HG03460 (cell line): ENCODE measurements at regions not wholly inside any gene's neighbourhood (a gene's known extent, or its start where the extent isn't known, plus 50 kb on each side); places are given as distances from the start of the nearest gene placed in this dataset.

Experiments used
- ATAC-seq: cut with Tn5 transposase; IDR thresholded peaks from one replicate; pipeline ENCODE4 v1.9.1; 2021; ENCODE audit not compliant: unreplicated experiment

DNA sequence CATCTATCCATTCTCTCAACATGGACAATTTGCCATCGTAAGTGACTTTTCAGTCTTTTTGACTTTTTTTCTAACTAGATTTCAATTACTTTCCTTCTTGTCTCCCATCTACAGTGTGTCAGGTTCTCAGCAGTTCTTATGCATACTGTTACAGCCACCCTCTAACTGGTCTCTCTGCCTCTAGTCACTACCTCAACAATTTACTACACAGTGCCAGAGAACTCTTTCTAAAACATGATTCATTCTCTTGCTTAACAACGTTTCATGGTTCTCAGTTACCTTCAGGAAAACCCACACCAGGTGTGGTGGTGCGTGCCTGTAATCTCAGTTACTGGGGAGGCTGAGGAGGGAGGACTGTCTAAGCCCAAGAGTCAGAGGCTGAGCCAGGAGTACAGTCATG, 95.4 kb downstream of the DIPK2A start:
- no peak for ATAC-seq

DNA sequence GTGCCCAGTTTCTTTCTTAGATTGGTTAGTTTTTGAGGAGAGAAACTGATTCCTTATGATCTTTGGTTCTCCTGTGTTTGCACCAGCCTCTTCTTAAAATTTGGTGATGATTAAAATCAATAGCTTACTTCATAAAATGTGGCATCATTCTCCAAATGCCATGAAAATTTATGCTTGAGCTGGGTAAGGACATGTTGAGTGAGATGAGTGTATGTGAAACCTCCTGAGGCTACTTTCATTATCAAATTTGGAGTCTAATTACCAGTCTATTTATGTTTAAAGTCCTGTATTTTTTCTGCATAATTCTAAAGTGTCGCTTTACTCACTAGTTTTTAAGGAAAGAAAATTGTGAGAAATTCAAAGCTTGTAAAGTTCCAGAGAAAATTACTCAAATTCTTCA, 102.1 kb downstream of the DIPK2A start:
- no peak for ATAC-seq

GRCh38 chr3:144079634-144080033, 108.0 kb downstream of the DIPK2A start:
- ATAC-seq: no peak

DNA sequence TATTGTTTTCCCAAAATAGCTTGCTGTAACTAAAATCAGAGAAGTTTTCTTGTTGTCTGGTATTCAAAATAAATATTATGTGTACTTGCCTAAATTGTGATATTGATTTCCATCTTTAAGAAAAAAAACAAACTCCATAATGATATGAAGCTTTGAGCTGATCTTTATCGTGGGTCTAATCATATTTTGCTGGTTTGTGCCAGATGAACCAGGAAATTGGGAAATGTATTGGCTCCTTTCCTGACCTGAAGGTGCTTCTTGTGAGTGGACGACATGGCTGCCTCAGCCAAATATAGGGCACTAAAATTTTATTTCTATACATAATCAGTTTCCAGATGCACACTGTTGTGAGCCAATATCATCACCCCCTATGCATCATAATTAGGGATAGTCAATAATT, 113.3 kb downstream of the DIPK2A start:
- no peak for ATAC-seq

- ATAC-seq: no peak
Observed at GRCh38 chr3:144085964-144086363, 114.3 kb downstream of the DIPK2A start.

DNA sequence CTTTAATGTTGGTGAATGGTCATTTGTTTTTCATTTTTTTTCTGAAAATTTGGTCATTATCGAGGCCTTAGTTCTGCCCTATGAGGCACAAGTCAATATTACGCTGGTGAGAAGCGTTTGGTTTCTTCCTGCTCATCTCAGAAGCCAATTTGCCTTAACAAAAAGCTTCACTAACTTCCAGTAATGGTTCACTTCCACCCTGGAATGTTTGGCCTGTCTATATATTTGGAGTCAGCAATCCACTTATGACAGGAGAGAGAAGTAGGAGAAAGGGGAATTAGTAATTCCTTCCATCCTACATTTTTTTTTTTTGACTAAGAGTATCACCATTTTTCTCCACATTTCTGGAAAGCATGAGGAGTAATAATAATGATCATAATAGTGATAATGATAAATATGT, 124.4 kb downstream of the DIPK2A start:
- no peak for ATAC-seq

DNA sequence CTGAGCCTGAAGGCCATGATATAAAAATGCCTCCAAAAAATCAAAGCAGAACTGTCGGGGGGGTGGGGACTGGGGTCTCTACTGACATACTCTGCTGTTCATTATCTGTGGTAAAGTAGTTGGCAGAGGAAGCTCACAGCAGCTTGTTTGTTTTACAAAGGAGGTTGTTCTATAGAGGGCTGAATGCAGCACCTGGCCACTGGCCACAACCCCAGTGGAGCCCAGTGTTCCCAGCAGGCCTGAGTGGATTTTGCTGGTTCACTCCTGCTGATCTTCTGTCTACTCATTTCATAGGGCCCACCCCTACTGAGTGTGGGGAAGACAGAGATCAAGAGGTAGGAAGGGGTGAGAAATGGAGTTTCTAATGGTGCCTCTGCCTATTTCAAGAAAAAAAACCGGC, 125.5 kb downstream of the DIPK2A start:
- ATAC-seq: no peak

GRCh38 chr3:144098691-144099090, 127.1 kb downstream of the DIPK2A start:
- ATAC-seq: no peak

GRCh38 chr3:144102421-144102820, 130.8 kb downstream of the DIPK2A start:
- ATAC-seq: no peak

DNA sequence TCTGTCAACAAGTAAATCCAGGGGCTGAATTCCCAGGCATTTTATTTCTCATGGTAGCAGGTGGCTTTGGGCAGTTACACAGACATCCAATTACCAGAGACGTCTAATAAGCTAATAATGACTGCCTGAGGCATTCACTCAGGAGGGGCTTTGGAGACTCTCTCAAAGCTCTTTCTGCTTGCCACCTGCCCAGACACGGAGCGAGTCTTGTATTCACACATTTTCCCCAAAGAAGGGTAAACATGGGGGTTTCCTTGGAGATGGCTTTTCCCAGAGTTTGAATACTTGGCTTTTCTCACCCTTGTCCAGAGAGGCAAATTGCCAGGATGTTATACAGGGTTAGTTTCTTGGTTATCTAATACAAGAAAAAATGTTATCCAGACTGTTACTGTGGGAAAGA, 132.6 kb downstream of the DIPK2A start:
- no peak for ATAC-seq

DNA sequence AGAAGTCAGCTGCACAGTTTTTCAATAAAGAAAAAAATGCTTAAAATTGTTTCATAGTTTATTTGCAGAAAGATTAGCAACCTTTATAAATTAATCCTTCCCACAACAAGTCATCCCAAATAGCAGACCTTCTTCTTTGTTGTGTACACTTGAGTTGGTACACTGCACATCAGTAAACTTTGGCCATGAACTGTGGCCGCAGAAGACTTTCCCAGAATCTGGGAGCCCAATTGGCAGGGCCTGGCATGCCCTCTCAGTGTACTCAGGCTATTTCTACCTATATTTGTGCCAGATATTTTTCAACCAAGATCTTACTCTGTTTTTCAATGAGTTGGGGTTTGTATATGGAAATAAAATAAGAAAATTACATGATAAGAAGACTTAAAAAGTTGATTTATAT, 133.1 kb downstream of the DIPK2A start:
- ATAC-seq: no peak

DNA sequence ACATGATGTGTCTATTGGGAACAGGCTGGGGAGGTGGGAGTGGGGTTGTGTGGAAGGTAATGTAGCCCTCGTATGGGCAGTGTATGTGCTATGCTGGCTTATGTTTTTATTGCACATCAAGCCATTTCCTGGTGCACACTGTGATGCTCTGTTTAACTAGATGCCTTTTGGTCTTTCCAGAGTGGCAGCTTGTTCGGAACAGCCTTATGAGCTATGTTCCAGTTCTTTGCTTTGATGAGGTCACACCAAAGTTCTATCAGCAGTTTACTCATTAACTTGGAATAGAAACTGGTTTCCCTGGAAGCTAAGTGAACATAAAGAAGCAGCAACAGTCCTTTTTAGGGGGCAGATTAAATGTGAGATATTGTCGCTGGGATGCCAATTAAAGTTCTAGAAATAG, 133.9 kb downstream of the DIPK2A start:
- no peak for ATAC-seq

DNA sequence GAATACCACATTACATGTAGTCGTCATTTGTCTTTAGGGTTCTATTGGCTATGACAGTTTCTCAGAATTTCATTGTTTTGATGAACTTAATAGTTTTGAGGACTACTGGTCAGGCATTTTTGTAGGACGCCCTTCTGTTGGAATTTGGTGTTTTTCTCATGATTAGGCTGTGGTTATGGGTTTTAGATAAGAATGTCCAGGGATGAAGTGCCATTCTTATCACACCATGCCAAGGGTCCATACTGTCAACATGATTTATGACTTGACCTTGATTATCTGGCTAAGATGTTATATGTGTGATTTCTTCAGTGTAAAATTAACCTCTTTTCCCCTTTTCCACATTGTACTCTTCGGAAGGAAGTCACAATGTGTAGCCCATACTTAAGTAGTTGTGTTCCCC, 135.3 kb downstream of the DIPK2A start:
- no peak for ATAC-seq

GRCh38 chr3:144107923-144108322, 136.3 kb downstream of the DIPK2A start:
- no peak for ATAC-seq

- ATAC-seq: peak; percentile 96
Observed at GRCh38 chr3:144109944-144110343, 138.3 kb downstream of the DIPK2A start.

DNA sequence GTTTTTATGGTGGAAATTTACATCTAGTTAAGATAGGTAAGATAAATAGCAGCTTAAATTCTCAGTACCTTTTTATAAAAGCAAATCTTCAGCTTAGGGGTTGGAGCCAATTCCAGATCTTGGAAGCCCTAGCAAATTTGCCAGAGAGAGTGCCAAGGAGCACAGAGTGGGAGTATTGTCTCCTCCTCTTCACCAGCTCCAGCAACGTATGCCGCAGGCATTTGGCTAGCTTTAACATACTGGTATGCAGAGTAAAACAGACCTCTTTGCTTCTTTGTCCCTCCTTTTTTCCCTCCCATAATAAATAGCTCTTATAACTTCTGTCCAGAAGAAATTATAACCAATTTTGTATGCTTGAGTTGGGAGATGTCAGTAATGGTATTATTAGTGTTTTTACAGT, 140.4 kb downstream of the DIPK2A start:
- no peak for ATAC-seq

GRCh38 chr3:144112437-144112836, 140.8 kb downstream of the DIPK2A start:
- no peak for ATAC-seq

DNA sequence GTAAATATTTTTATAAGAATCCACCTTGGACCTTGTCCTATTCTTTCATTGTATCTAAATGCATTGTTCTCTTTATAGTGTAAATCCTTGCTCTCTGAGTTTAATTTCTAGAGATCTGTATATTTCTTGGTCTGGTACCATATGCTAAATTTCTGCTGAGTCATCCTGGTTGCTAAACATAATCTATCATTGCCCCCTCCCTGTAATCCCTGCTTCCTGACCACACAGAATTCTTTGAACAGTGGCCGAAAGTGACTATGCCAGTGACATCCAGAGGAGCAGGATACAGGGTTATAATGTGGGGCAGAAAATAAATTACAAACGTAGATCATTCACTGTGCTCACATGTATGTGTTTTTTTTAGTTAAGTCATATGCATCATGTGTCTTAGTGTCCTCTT, 143.1 kb downstream of the DIPK2A start:
- no peak for ATAC-seq

GRCh38 chr3:144119633-144120032, 148.0 kb downstream of the DIPK2A start:
- ATAC-seq: no peak

DNA sequence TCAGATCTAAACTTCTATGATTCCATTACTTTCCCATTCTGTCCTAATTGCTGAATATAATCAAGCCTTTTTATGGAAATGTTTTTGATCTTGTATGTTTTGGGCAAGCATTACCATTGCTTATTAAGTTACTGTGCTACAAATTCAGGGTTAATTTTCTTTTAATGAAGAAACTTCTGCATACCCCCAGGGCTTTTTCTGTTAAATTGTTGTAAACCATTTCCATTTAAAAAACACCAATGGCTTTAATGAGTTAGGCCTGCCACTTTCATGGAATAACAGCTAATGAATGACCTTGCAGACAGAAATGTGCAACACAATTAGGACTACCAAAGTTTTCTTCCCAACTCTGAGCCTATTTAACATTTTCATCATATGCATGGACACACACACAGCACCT, 150.0 kb downstream of the DIPK2A start:
- ATAC-seq: no peak

DNA sequence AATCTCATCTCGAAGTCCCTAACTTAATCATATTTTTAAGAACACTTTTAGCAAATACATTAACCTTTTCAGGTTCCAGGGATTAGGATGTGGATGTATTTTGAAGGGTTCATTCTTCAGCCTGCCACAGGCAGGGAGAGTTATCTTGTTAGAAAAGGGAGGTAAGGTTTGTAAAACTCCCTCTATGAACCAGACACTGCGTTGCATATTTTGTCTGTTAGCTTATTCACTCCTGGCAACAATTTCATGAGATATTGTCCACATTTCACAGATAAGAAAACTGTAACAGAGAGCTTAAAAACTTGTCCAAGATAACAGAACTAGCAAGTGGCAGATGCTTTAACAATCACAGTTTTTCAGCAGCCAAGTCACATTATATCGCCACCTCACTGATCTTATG, 155.4 kb downstream of the DIPK2A start:
- ATAC-seq: no peak

DNA sequence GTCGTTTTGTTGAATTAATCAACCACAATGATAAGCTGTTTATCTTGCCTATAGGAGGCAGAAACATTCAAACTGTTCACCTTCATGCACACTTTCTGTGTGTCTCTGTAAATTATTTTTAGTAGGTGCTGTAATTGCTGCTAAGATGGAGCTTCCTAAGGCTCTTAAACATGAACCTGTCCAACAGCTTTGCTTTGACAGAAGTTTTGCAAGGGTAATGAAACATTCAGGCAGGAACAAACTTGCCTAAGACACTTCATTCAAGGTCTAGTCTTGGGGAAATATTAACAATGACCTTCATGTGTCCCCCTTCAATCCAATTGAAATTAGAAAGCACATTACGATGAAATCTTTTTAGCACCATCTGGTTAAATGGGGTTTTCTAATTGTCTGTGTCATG, 156.1 kb downstream of the DIPK2A start:
- ATAC-seq: peak; percentile 32

- peak; percentile 98 for ATAC-seq
Observed at GRCh38 chr3:144128108-144128892, 156.7 kb downstream of the DIPK2A start.
